NCI-H526 (cell line): ENCODE measurements at regions not wholly inside any gene's neighbourhood (a gene's known extent, or its start where the extent isn't known, plus 50 kb on each side); places are given as distances from the start of the nearest gene placed in this dataset.
"Not testable (repeated sequence)": the region's sequence is repeated elsewhere in the genome, so short reads cannot be mapped to it uniquely, and the experiment has no call there.

Source experiments
- DNase-seq, 2 experiments: peaks; one replicate each; lab custom pipeline; 2025; lab: John Stamatoyannopoulos, UW

DNA sequence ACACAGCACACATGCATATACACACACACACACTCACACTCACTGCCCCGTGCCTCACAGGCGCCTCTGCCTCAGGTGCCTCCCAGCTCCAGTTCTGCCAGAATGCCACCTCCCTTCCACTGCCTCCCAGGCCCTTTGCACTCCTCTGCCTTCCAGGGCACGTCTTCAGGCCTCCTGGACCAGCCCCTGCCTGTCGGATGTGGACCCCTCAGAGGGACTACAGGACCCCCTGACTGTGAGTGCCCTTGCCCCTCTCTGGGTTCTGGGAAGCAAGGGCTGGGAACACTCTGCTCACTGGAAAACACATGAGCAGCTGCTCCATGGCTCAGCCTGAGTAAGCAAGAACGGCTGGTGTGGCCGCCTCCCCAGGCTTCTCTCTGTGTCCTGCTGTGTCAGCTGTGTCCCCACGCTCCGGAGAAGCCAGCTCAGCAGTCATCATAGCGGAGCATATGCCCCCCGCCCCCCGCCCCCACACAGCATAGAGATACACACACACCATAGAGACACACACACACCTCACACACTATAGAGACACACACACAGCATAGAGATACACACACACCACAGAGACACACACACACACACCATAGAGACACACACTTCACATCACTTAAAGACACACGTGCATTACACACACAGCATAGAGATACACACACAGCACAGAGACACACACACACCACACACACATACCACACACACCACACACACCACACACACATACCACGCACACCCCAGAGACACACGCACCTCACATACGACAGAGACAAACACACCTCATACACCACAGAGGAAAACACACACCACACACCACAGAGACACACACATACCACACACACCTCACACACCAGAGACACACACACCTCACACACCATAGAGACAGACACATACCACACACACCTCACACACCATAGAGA is 271.3 kb downstream of the CYRIA start:
- peak; percentile 86 to 96 for DNase-seq

GRCh38 chr2:16393500-16394071 is 272.0 kb downstream of the CYRIA start:
- DNase-seq, result no peak

GRCh38 chr2:16392647-16393499 is 272.8 kb downstream of the CYRIA start:
- DNase-seq, result no peak

DNA sequence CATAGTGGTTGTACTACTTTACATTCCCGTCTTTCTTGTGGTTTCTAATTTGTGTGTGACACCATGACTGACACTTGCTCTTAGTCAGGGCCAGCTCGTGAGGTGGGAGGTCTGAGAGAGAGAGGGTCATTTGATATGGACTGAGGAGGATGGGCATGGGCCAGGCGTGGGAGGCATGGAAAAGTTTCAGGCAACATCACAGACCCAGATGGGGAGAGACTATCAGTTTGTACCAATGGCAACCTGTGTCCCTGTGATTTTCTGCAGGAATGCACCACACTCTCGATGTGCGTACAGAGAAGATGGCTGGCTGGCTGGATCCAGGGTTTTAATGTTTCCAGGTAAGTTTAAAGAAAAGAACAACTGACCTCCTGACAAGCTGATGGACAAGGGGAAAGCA is 273.6 kb downstream of the CYRIA start:
- no peak for DNase-seq

DNA sequence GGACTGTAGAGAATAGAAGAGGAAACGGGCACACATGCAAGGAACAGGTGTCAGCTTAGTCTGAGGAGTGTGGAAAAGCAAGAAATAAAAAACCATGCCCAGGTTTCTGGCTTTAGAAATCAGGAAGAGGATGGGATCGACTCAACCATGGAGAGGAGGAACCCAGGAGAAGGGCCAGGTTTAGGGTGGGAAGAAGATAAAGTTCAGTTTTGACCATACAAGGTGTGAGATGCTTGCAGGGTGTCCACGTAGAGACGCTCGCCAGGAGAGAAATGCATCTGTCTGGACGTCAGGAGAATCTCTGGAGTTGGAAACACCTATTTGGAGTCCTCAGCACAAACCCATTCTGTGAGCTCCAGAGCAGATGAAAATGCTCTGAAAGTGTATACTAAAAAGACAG is 275.1 kb downstream of the CYRIA start:
- no peak for DNase-seq

DNA sequence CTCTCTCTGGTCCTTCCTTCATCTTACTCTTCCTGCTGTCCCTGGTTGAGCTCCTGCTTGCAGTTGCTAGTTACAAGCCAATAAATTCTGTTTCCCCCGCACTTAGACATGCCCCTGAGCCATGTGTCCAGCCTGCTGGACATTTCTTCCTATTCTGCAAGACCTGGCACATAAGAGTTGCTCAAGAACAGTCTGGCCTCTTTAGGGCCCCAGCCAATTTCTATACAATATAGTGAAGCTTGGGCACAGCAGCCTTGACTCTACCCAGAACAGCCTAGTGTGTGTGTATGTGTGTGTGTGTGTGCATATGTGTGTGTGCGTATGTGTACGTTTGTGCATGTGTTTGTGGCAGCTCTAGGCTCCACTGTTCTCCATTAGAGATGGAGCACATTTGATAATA is 276.0 kb downstream of the CYRIA start:
- DNase-seq, result no peak

GRCh38 chr2:16388199-16388830 is 277.3 kb downstream of the CYRIA start:
- not testable (repeated sequence) for DNase-seq

GRCh38 chr2:16387461-16387984 is 278.1 kb downstream of the CYRIA start:
- no peak for DNase-seq

- no peak for DNase-seq
Measured at GRCh38 chr2:16386431-16386830, 279.2 kb downstream of the CYRIA start.

- peak; percentile 86 to 92 for DNase-seq
Measured at GRCh38 chr2:16386031-16386430, 279.6 kb downstream of the CYRIA start.

DNA sequence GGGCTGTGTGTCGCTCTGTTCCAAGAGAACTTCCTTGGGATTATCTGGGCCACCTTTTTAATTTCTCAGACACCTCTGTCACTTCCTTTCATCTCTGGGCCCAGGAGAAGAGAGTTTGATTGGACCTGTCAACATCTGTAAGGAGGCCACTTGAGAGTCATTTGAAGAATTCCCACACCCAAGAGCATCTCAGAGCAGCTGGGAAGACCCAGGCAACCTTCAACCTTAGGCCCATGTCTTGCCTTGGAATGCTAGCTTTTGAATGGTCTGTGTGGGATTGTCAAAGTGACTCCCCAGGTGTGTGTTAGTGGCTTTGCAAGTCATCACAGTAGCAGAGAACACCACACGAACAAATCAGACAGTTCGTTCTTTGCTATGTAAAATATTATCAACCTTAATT is 280.3 kb downstream of the CYRIA start:
- peak in 1 of 2 experiments; percentile 92 for DNase-seq

- DNase-seq, result no peak
Measured at GRCh38 chr2:16383411-16383810, 282.2 kb downstream of the CYRIA start.

DNA sequence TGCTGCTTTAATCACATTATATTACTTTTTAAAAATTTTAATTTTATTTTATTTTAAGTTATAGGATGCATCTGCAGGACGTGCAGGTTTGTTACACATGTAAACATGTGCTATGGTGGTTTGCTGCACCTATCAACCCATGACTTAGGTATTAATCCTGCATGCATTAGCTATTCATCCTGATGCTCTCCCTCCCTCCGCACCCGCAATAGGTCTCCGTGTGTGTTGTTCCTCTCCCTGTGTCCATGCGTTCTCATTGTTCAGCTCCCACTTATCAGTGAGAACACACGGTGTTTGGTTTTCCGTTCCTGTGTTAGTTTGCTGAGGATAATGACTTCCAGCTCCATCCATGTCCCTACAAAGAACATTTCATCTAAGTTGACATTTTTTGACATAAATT is 283.2 kb downstream of the CYRIA start:
- peak; percentile 97 to 98 for DNase-seq

GRCh38 chr2:16381511-16381910 is 284.1 kb downstream of the CYRIA start:
- DNase-seq, result peak; percentile 73 to 81

DNA sequence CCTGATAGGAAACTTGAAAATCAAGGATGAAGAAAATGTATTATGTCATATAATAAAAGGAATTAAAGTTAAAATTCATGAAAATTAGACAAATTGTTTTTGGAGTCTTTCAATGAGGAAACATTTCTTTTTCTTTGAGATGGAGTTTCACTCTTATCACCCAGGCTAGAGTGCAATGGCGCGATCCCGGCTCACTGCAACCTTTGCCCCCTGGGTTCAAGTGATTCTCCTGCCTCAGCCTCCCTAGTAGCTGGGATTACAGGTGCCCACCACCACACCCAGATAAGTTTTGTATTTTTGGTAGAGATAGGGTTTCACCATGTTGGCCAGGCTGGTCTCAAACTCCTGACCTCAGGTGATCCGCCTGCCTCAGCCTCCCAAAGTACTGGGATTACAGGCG is 285.7 kb downstream of the CYRIA start:
- not testable (repeated sequence) for DNase-seq

DNA sequence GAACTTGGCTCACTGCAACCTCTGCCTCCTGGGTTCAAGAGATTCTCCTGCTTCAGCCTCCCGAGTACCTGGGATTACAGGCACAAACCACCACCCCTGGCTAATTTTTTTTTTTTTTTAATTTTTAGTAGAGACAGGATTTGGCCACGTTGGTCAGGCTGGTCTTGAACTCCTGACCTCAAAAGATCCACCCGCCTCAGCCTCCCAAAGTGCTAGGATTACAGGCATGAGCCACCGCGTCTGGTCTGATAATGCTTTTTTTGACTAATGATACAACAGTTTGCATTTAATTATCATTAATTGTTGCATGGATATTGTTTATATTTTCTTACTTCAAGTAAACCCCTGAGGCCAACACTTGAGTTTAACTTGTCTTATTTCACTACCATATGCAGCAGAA is 286.6 kb downstream of the CYRIA start:
- not testable (repeated sequence) for DNase-seq

GRCh38 chr2:16378031-16378430 is 287.6 kb downstream of the CYRIA start:
- DNase-seq, result peak; percentile 71 to 75

DNA sequence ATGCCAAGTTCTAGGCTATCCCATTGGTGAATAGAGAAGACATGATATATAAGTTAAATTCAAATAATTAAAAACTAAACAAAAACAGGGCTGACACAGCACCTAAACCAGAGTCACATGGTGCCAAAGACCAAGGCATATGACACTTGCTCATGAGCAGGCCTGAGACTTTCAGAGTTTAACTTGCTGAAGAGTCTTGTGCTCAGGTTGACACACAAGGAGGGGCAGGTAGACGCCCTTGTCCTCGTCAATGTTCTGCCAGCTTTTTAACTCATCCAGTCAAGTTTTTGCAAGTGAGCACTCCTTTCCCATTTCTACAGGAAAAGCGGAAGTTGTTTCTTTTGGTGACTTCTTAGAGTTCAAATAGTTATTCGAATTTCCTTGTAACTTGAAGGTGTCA is 289.7 kb downstream of the CYRIA start:
- peak in 1 of 2 experiments; percentile 79 for DNase-seq

DNA sequence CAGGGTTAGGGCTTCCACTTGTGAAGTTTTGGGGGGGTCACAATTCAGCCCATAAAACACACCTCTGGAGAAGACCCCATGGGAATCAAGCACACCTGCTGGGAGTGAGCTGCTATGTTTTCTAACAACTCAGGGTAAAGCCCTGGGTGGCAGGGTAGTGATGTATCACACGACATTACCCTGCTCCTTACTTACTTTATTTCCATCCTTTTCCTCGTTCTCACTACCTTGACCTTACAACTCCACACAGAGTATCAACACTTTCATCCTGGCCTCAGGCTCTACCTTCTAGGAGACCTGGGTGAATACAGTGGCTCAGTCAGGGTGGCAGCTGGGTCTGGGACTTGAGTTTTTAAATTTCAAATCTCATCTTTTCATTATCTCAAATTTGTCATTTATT is 290.3 kb downstream of the CYRIA start:
- no peak for DNase-seq

- no peak for DNase-seq
Measured at GRCh38 chr2:16374671-16375070, 291.0 kb downstream of the CYRIA start.

DNA sequence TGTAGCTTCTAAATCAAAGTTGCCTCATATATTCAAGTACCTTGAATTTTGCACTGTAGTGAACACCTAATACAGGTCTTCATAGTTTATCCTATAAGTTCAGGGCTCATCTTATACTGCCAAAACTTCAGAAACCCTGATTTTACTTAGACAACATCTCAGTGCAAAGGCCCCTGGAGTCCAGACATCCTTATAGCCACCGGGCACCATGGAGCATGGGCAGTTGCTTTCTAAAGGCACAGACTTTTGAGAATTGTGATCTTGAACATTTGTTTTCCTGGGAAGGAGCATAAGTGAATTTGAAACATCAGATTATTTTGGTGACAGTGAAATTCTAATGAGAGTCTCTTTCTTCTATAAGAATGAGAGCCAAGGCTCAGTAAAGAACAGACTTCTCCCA is 292.3 kb downstream of the CYRIA start:
- DNase-seq, result no peak

DNA sequence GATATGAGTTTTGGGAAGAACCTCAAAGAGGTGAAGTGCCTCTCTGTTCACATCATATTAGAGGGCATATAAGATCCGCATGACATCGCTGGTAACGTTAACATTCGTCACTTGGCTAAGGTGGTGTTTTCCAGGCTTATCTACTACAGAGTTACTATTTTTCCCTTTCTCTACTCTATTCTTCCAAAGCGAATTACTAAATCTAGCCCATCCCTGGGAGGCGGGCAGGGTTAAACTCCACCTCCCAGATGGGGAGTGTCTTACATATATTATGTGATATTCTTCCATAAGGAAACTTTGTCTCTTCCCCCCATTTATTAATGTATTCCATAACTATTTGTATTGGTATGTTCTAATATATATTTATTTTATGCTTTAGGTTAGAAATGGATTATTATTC is 293.9 kb downstream of the CYRIA start:
- no peak for DNase-seq
